ENCODE measurements at regions not wholly inside any gene's neighbourhood (a gene's known extent, or its start where the extent isn't known, plus 50 kb on each side); places are given as distances from the start of the nearest gene placed in this dataset.
A peak's percentile ranks its signal among the peaks of the same experiment; 100 is the strongest.
"Not testable (repeated sequence)": the region's sequence is repeated elsewhere in the genome, so short reads cannot be mapped to it uniquely, and the experiment has no call there.

GRCh38 chr1:198937231-198938031 is 298.6 kb downstream of the PTPRC start:
- Histone ChIP-seq H3K9ac (ENCODE audit: low read depth, low read length) (peak overlapping the region; percentile 62; the same call in 1 of the 2 replicates), H3K9me3 (ENCODE audit: control insufficient read depth, insufficient read depth, low read length) (no peaks in the 10 kb centered on the region), H3K36me3 (ENCODE audit: insufficient read depth, low read length) (no peaks in the 10 kb centered on the region), H3K4me1 (ENCODE audit: insufficient read depth, low read length) (peaks cover 4% of the 10 kb centered on the region; the same call in 1 of the 2 replicates)

GRCh38 chr1:198939286-198939685 is 300.4 kb downstream of the PTPRC start:
- Histone ChIP-seq H3K9ac (ENCODE audit: low read depth, low read length) (no peak overlapping the region), H3K4me1 (ENCODE audit: insufficient read depth, low read length) (no peaks in the 10 kb centered on the region), H3K36me3 (ENCODE audit: insufficient read depth, low read length) (no peaks in the 10 kb centered on the region), H3K9me3 (ENCODE audit: control insufficient read depth, insufficient read depth, low read length) (no peaks in the 10 kb centered on the region)

GRCh38 chr1:198939956-198940355 is 301.1 kb downstream of the PTPRC start:
- no peaks in the 10 kb centered on the region for H3K4me1 ChIP-seq (ENCODE audit: insufficient read depth, low read length)
- no peaks in the 10 kb centered on the region for H3K9me3 ChIP-seq (ENCODE audit: control insufficient read depth, insufficient read depth, low read length)
- H3K36me3 ChIP-seq (ENCODE audit: insufficient read depth, low read length): no peaks in the 10 kb centered on the region
- H3K9ac ChIP-seq (ENCODE audit: low read depth, low read length): no peak overlapping the region

- Histone ChIP-seq H3K4me1 (ENCODE audit: insufficient read depth, low read length) (no peaks in the 10 kb centered on the region), H3K36me3 (ENCODE audit: insufficient read depth, low read length) (no peaks in the 10 kb centered on the region)
Observed at GRCh38 chr1:198942466-198942865, 303.6 kb downstream of the PTPRC start.

GRCh38 chr1:198943484-198944187 is 304.8 kb downstream of the PTPRC start:
- no peaks in the 10 kb centered on the region for H3K4me1 ChIP-seq (ENCODE audit: insufficient read depth, low read length)
- H3K36me3 ChIP-seq (ENCODE audit: insufficient read depth, low read length): no peaks in the 10 kb centered on the region
- no peak overlapping the region for H3K9ac ChIP-seq (ENCODE audit: low read depth, low read length)
- no peaks in the 10 kb centered on the region for H3K9me3 ChIP-seq (ENCODE audit: control insufficient read depth, insufficient read depth, low read length)

More at GRCh38 chr1:198942466-198942865, 303.6 kb downstream of the PTPRC start:
- Histone ChIP-seq H3K9me3 (ENCODE audit: control insufficient read depth, insufficient read depth, low read length) (no peaks in the 10 kb centered on the region), H3K9ac (ENCODE audit: low read depth, low read length) (no peak overlapping the region)

- Histone ChIP-seq H3K9me3 (ENCODE audit: control insufficient read depth, insufficient read depth, low read length) (no peaks in the 10 kb centered on the region), H3K36me3 (ENCODE audit: insufficient read depth, low read length) (no peaks in the 10 kb centered on the region)
Observed at GRCh38 chr1:198947456-198947855, 308.6 kb downstream of the PTPRC start.

GRCh38 chr1:198948895-198949659 is 310.2 kb downstream of the PTPRC start:
- Histone ChIP-seq H3K9me3 (ENCODE audit: control insufficient read depth, insufficient read depth, low read length) (no peaks in the 10 kb centered on the region), H3K36me3 (ENCODE audit: insufficient read depth, low read length) (no peaks in the 10 kb centered on the region), H3K9ac (ENCODE audit: low read depth, low read length) (no peak overlapping the region), H3K4me1 (ENCODE audit: insufficient read depth, low read length) (no peaks in the 10 kb centered on the region)

More at GRCh38 chr1:198947456-198947855, 308.6 kb downstream of the PTPRC start:
- no peaks in the 10 kb centered on the region for H3K4me1 ChIP-seq (ENCODE audit: insufficient read depth, low read length)
- H3K9ac ChIP-seq (ENCODE audit: low read depth, low read length): no peak overlapping the region

GRCh38 chr1:198950036-198950435 is 311.2 kb downstream of the PTPRC start:
- H3K36me3 ChIP-seq (ENCODE audit: insufficient read depth, low read length): no peaks in the 10 kb centered on the region
- H3K9ac ChIP-seq (ENCODE audit: low read depth, low read length): no peak overlapping the region
- H3K4me1 ChIP-seq (ENCODE audit: insufficient read depth, low read length): no peaks in the 10 kb centered on the region
- H3K9me3 ChIP-seq (ENCODE audit: control insufficient read depth, insufficient read depth, low read length): no peaks in the 10 kb centered on the region

- H3K9ac ChIP-seq (ENCODE audit: low read depth, low read length): no peak overlapping the region
- H3K36me3 ChIP-seq (ENCODE audit: insufficient read depth, low read length): no peaks in the 10 kb centered on the region
- no peaks in the 10 kb centered on the region for H3K9me3 ChIP-seq (ENCODE audit: control insufficient read depth, insufficient read depth, low read length)
- H3K4me1 ChIP-seq (ENCODE audit: insufficient read depth, low read length): no peaks in the 10 kb centered on the region
Observed at GRCh38 chr1:198955085-198955484, 316.2 kb downstream of the PTPRC start.

GRCh38 chr1:198957044-198957443 is 318.2 kb downstream of the PTPRC start:
- no peaks in the 10 kb centered on the region for H3K4me1 ChIP-seq (ENCODE audit: insufficient read depth, low read length)
- no peak overlapping the region for H3K9ac ChIP-seq (ENCODE audit: low read depth, low read length)
- H3K9me3 ChIP-seq (ENCODE audit: control insufficient read depth, insufficient read depth, low read length): no peaks in the 10 kb centered on the region
- no peaks in the 10 kb centered on the region for H3K36me3 ChIP-seq (ENCODE audit: insufficient read depth, low read length)

- Histone ChIP-seq H3K4me1 (ENCODE audit: insufficient read depth, low read length) (no peaks in the 10 kb centered on the region), H3K9ac (ENCODE audit: low read depth, low read length) (no peak overlapping the region), H3K9me3 (ENCODE audit: control insufficient read depth, insufficient read depth, low read length) (no peaks in the 10 kb centered on the region), H3K36me3 (ENCODE audit: insufficient read depth, low read length) (no peaks in the 10 kb centered on the region)
Observed at GRCh38 chr1:198959032-198959431, 320.2 kb downstream of the PTPRC start.

- Histone ChIP-seq H3K9me3 (ENCODE audit: control insufficient read depth, insufficient read depth, low read length) (no peaks in the 10 kb centered on the region), H3K36me3 (ENCODE audit: insufficient read depth, low read length) (no peaks in the 10 kb centered on the region), H3K4me1 (ENCODE audit: insufficient read depth, low read length) (no peaks in the 10 kb centered on the region), H3K9ac (ENCODE audit: low read depth, low read length) (no peak overlapping the region)
Observed at GRCh38 chr1:198959676-198960075, 320.8 kb downstream of the PTPRC start.

GRCh38 chr1:198963796-198964195 is 325.0 kb downstream of the PTPRC start:
- H3K36me3 ChIP-seq (ENCODE audit: insufficient read depth, low read length); H3K4me1 ChIP-seq (ENCODE audit: insufficient read depth, low read length); H3K9me3 ChIP-seq (ENCODE audit: control insufficient read depth, insufficient read depth, low read length); H3K9ac ChIP-seq (ENCODE audit: low read depth, low read length): not testable (repeated sequence)

- H3K9me3 ChIP-seq (ENCODE audit: control insufficient read depth, insufficient read depth, low read length): no peaks in the 10 kb centered on the region
- no peaks in the 10 kb centered on the region for H3K36me3 ChIP-seq (ENCODE audit: insufficient read depth, low read length)
- no peak overlapping the region for H3K9ac ChIP-seq (ENCODE audit: low read depth, low read length)
- H3K4me1 ChIP-seq (ENCODE audit: insufficient read depth, low read length): no peaks in the 10 kb centered on the region
Observed at GRCh38 chr1:198966519-198966918, 327.7 kb downstream of the PTPRC start.
